Neuronal stem cell (in vitro differentiated cells): ENCODE measurements at regions not wholly inside any gene's neighbourhood (a gene's known extent, or its start where the extent isn't known, plus 50 kb on each side); places are given as distances from the start of the nearest gene placed in this dataset.
A peak's percentile ranks its signal among the peaks of the same experiment; 100 is the strongest.

Experiments used
- DNase-seq: peaks from one replicate; pipeline ENCODE4 v3.0.0-alpha.2; 2013; ENCODE audit warnings: low spot score
- H2AFZ ChIP-seq: one replicate; pipeline ENCODE4 v1.6.1; 2013; ENCODE audit warnings: mild to moderate bottlenecking, low read length, inconsistent platforms
- H2AK5ac ChIP-seq: 2 replicates; pipeline ENCODE4 v1.6.1; 2013; ENCODE audit warnings: low read depth, mild to moderate bottlenecking, inconsistent platforms, low read length, moderate library complexity, mixed read lengths
- H2BK120ac ChIP-seq: 2 replicates; pipeline ENCODE4 v1.6.1; 2013; ENCODE audit warnings: low read depth, mild to moderate bottlenecking, inconsistent platforms, low read length, moderate library complexity, mixed read lengths
- H2BK12ac ChIP-seq: one replicate; pipeline ENCODE4 v1.6.1; 2013; ENCODE audit warnings: low read length, inconsistent platforms
- H2BK15ac ChIP-seq: 2 replicates; pipeline ENCODE4 v1.6.1; 2013; ENCODE audit warnings: mild to moderate bottlenecking, low read length, inconsistent platforms, mixed read lengths
- H2BK5ac ChIP-seq: one replicate; pipeline ENCODE4 v1.6.1; 2013; ENCODE audit warnings: inconsistent platforms, mild to moderate bottlenecking, low read length, moderate library complexity
- H3K14ac ChIP-seq: one replicate; pipeline ENCODE4 v1.6.1; 2013; ENCODE audit warnings: low read length, inconsistent platforms
- H3K18ac ChIP-seq: 2 replicates; pipeline ENCODE4 v1.6.1; 2013; ENCODE audit warnings: low read length, inconsistent platforms
- H3K23ac ChIP-seq: 2 replicates; pipeline ENCODE4 v1.6.1; 2013; ENCODE audit warnings: low read depth, mild to moderate bottlenecking, mixed read lengths, low read length, inconsistent platforms; ENCODE audit not compliant: poor library complexity
- H3K27ac ChIP-seq: replicated peaks from 3 replicates; pipeline ENCODE4 v1.5.1; 2013; ENCODE audit warnings: low read length, inconsistent platforms
- H3K27me3 ChIP-seq, 3 experiments: 2 replicates each; pipeline ENCODE4 v1.6.1; 2013; ENCODE audit warnings: low read length in 3 of 3, mild to moderate bottlenecking in 2 of 3, inconsistent platforms in 1 of 3, low read depth in 1 of 3, mixed read lengths in 1 of 3, moderate library complexity in 1 of 3; ENCODE audit not compliant: control insufficient read depth in 3 of 3, insufficient read depth in 3 of 3
- H3K36me3 ChIP-seq, 2 donors: replicated peaks in 1 of 2; 2 replicates each; pipeline ENCODE4 v1.6.1; 2013; ENCODE audit warnings: low read length in 2 of 2; ENCODE audit not compliant: control insufficient read depth in 2 of 2, insufficient read depth in 2 of 2
- H3K4ac ChIP-seq: 2 replicates; pipeline ENCODE4 v1.6.1; 2013; ENCODE audit warnings: inconsistent platforms, mild to moderate bottlenecking, low read length, moderate library complexity
- H3K4me1 ChIP-seq, 2 donors: 1 replicate in 1 of 2; 2 replicates in 1 of 2; pipeline ENCODE4 v1.6.1; 2013; ENCODE audit warnings: low read length in 2 of 2, low read depth in 1 of 2; ENCODE audit not compliant: control insufficient read depth in 2 of 2, insufficient read depth in 1 of 2
- H3K4me2 ChIP-seq: one replicate; pipeline ENCODE4 v1.6.1; 2013; ENCODE audit warnings: mild to moderate bottlenecking, low read length, inconsistent platforms; ENCODE audit not compliant: insufficient read depth, poor library complexity, severe bottlenecking
- H3K4me3 ChIP-seq, 2 donors: 2 replicates each; pipeline ENCODE4 v1.5.1; 2013; ENCODE audit warnings: low read length in 2 of 2, mild to moderate bottlenecking in 2 of 2, inconsistent platforms in 1 of 2, moderate library complexity in 1 of 2
- H3K79me1 ChIP-seq: one replicate; pipeline ENCODE4 v1.6.1; 2013; ENCODE audit warnings: low read depth, mild to moderate bottlenecking, inconsistent platforms, low read length, moderate library complexity
- H3K9ac ChIP-seq: one replicate; pipeline ENCODE4 v1.6.1; 2013; ENCODE audit warnings: mild to moderate bottlenecking, low read depth, low read length, inconsistent platforms; ENCODE audit not compliant: poor library complexity
- H3K9me3 ChIP-seq, 2 donors: replicated peaks in 1 of 2; 2 replicates each; pipeline versions ENCODE3 to v1.6.1; 2013; ENCODE audit warnings: low read length in 2 of 2, mild to moderate bottlenecking in 2 of 2, inconsistent platforms in 1 of 2, low read depth in 1 of 2, mixed read lengths in 1 of 2, moderate library complexity in 1 of 2; ENCODE audit not compliant: control insufficient read depth in 2 of 2, insufficient read depth in 1 of 2
- H4K8ac ChIP-seq: one replicate; pipeline ENCODE4 v1.6.1; 2013; ENCODE audit warnings: low read depth, mild to moderate bottlenecking, inconsistent platforms, low read length, moderate library complexity
- H4K91ac ChIP-seq: one replicate; pipeline ENCODE4 v1.6.1; 2013; ENCODE audit warnings: low read length, low read depth, mild to moderate bottlenecking, inconsistent platforms; ENCODE audit not compliant: poor library complexity
- WGBS, 2 donors: extraction: QIAGEN DNeasy Blood & Tissue Kit; methylation state at CpG; one replicate each; pipeline ENCODE4 v1.1.7; 2013; ENCODE audit warnings: missing lambda C conversion rate in 2 of 2, mixed read lengths in 1 of 2; ENCODE audit not compliant: insufficient read length in 2 of 2, insufficient replicate concordance in 1 of 2; ENCODE audit errors: extremely low coverage in 2 of 2; 5-methylcytosine and 5-hydroxymethylcytosine counted together

DNA sequence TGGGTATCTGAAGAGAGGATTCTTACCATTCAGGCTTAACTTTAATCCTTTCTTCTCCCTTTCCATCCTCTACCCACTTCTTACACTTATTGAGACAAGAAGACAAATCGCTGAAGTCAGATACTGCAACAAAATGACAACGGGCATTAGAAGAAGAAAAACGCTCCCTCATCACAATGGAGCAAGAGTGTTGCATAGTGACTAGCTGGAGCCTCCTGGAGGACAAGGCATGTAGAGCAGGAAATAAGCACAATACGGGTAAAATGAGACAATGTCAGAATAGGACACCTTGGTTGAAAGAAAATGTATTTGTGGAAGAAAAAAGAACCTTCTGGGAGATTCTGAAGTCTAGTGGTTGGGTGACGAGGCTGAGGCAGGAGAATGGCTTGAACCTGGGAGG is 501.0 kb downstream of the RERGL start:
- Histone ChIP-seq H3K9me3 (no peaks in the 10 kb centered on the region), H3K4ac (no peak overlapping the region), H2BK15ac (no peak overlapping the region), H2AFZ (peak overlapping the region; percentile 51), H3K27ac (no peak overlapping the region), H3K14ac (no peak overlapping the region), H3K27me3 (no peaks in the 10 kb centered on the region), H3K4me3 (no peak overlapping the region), H4K91ac (no peak overlapping the region), H3K79me1 (no peaks in the 10 kb centered on the region), H3K4me2 (no peak overlapping the region), H3K9ac (no peak overlapping the region), H3K23ac (no peak overlapping the region), H2BK5ac (no peak overlapping the region), H2AK5ac (no peak overlapping the region), H3K36me3 (no peaks in the 10 kb centered on the region), H2BK12ac (no peak overlapping the region), H3K18ac (no peak overlapping the region), H2BK120ac (no peak overlapping the region), H3K4me1 (no peaks in the 10 kb centered on the region), H4K8ac (no peak overlapping the region)
- peak; percentile 24 for DNase-seq
- no CpG with 5 or more reads among the region's 5 CpGs for WGBS, 2 donors

DNA sequence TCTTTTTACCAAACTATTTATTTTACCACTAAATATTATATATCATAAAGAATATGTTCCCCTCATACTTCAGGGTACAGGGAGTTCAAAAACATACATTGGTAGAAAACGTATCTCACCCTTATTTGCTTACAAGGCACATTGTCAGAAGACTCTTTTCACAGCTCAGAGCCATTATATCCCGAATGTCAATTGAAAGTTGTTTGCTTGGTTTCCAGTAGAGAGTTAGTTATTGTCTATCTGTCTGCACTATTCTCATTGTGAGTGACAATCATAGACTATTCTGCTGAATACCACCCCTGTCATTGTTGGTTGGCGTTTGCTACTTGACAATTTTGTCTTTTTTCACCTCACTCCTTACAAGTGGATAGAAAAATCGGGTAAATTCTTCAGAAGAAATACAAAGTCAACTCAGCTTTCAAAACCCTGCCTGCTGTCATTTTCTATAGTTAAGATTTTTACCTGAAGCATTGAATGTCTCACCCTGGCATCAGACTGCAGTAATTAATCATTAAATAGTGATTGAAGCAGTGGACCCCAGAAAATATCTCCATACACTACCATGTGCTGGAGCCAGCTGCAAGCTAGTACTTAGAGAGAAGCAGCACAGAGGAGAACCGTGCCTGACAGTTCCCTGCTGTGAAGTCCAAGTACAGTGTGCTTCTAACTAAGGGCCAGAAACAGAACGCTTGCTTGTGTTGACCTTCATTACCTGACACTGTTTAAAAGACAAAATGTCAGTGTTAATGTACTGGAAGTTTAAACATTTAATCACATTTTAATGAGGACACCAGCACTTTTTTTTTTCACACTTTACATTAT is 510.6 kb downstream of the RERGL start:
- Histone ChIP-seq H4K91ac (no peak overlapping the region), H3K18ac (no peak overlapping the region), H3K4me3 (no peak overlapping the region), H3K9ac (no peak overlapping the region), H3K14ac (no peak overlapping the region), H3K23ac (no peak overlapping the region), H3K79me1 (no peaks in the 10 kb centered on the region), H2BK120ac (no peak overlapping the region), H3K4me1 (no peaks in the 10 kb centered on the region), H2AK5ac (no peak overlapping the region), H2AFZ (no peak overlapping the region), H2BK5ac (no peak overlapping the region), H3K4ac (no peak overlapping the region), H3K9me3 (no peaks in the 10 kb centered on the region), H3K27ac (no peak overlapping the region), H2BK12ac (no peak overlapping the region), H4K8ac (no peak overlapping the region), H3K36me3 (no peaks in the 10 kb centered on the region), H2BK15ac (no peak overlapping the region), H3K4me2 (no peak overlapping the region), H3K27me3 (no peaks in the 10 kb centered on the region)
- DNase-seq, result no peak
- WGBS, 2 donors, result no CpG with 5 or more reads among the region's 6 CpGs

DNA sequence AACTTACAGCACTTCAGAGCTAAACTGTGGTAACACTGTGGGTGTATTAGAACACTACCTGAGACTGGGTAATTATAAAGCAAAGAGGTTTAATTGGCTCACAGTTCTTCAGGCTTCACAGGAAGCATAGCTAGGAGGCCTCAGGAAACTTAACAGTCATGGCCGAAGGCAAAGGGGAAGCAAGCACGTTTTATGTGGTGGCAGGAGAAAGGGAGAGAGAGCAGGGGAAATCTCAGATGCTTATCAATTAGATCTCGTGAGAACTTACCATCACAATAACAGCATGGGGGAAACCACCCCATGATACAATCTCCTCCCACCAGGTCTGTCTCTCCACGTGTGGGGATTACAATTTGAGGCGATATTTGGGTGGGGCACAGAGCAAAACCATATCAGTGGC is 512.6 kb downstream of the RERGL start:
- no peak overlapping the region for H3K14ac ChIP-seq
- H3K4me1 ChIP-seq, result no peaks in the 10 kb centered on the region
- no peaks in the 10 kb centered on the region for H3K9me3 ChIP-seq
- no peak overlapping the region for H3K27ac ChIP-seq
- no peak overlapping the region for H3K4me3 ChIP-seq
- no peak overlapping the region for H2BK15ac ChIP-seq
- DNase-seq, result no peak
- WGBS, 2 donors, result no CpG with 5 or more reads among the region's 5 CpGs
- no peak overlapping the region for H3K4ac ChIP-seq
- no peak overlapping the region for H2AK5ac ChIP-seq
- no peak overlapping the region for H2BK12ac ChIP-seq
- no peaks in the 10 kb centered on the region for H3K79me1 ChIP-seq
- H3K9ac ChIP-seq, result no peak overlapping the region
- H4K91ac ChIP-seq, result no peak overlapping the region
- H4K8ac ChIP-seq, result no peak overlapping the region
- no peak overlapping the region for H3K18ac ChIP-seq
- H3K4me2 ChIP-seq, result no peak overlapping the region
- H2BK5ac ChIP-seq, result no peak overlapping the region
- H2AFZ ChIP-seq, result peak overlapping the region; percentile 57
- H3K23ac ChIP-seq, result no peak overlapping the region
- H3K36me3 ChIP-seq, result no peaks in the 10 kb centered on the region
- no peaks in the 10 kb centered on the region for H3K27me3 ChIP-seq
- no peak overlapping the region for H2BK120ac ChIP-seq

DNA sequence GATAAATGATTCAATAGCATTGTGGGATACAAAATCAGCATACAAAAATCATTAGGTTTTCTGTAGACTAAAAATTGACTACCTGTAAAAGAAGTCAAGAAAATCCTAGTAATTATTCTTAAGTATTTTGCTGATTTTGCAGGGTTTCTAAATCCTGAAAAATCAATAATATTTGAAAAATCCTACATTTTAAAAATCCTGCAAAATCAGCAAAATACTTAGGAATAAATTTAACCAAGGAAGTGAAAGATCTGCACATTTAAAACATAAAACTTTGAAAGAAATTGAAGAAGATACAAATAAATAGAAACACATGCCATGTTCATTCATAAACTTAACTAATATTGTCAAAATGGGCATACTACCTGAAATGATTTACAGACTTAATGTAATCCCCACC is 517.7 kb downstream of the RERGL start:
- Histone ChIP-seq H2BK5ac (no peak overlapping the region), H3K4me3 (no peak overlapping the region), H3K79me1 (no peaks in the 10 kb centered on the region), H3K4me1 (no peaks in the 10 kb centered on the region), H3K27ac (no peak overlapping the region), H3K14ac (no peak overlapping the region), H3K9ac (no peak overlapping the region), H3K36me3 (no peaks in the 10 kb centered on the region), H2AFZ (no peak overlapping the region), H2BK12ac (no peak overlapping the region), H4K8ac (no peak overlapping the region), H2BK120ac (no peak overlapping the region), H3K4ac (no peak overlapping the region), H3K27me3 (no peaks in the 10 kb centered on the region), H2BK15ac (no peak overlapping the region), H3K18ac (no peak overlapping the region), H2AK5ac (no peak overlapping the region), H3K4me2 (no peak overlapping the region), H3K23ac (no peak overlapping the region), H3K9me3 (no peaks in the 10 kb centered on the region), H4K91ac (no peak overlapping the region)
- DNase-seq, result no peak
